ENCODE measurements at regions not wholly inside any gene's neighbourhood (a gene's known extent, or its start where the extent isn't known, plus 50 kb on each side); places are given as distances from the start of the nearest gene placed in this dataset.

GRCh38 chr13:87777387-87777786, 106.2 kb downstream of the SLITRK5 start:
- no peak for TF ChIP-seq EZH2phosphoT487 (conservative IDR thresholded peaks at IDR 0.05; ENCODE audit: low read length)
- TF ChIP-seq, protein P1, sequence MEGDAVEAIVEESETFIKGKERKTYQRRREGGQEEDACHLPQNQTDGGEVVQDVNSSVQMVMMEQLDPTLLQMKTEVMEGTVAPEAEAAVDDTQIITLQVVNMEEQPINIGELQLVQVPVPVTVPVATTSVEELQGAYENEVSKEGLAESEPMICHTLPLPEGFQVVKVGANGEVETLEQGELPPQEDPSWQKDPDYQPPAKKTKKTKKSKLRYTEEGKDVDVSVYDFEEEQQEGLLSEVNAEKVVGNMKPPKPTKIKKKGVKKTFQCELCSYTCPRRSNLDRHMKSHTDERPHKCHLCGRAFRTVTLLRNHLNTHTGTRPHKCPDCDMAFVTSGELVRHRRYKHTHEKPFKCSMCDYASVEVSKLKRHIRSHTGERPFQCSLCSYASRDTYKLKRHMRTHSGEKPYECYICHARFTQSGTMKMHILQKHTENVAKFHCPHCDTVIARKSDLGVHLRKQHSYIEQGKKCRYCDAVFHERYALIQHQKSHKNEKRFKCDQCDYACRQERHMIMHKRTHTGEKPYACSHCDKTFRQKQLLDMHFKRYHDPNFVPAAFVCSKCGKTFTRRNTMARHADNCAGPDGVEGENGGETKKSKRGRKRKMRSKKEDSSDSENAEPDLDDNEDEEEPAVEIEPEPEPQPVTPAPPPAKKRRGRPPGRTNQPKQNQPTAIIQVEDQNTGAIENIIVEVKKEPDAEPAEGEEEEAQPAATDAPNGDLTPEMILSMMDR (IDR thresholded peaks at IDR 0.05; ENCODE audit: insufficient read depth, low read length, poor library complexity, severe bottlenecking), result no peak
- no peaks in the 10 kb centered on the region for H3K9me3 ChIP-seq (ENCODE audit: insufficient read depth, low read length)
- H3K4me3 ChIP-seq (ENCODE audit: insufficient read depth, low read length, poor library complexity, severe bottlenecking), result no peak overlapping the region
- H3F3A ChIP-seq (ENCODE audit: insufficient read depth), result no peaks in the 10 kb centered on the region
- H3K27me3 ChIP-seq (ENCODE audit: low read length), result no peaks in the 10 kb centered on the region
- H3K36me3 ChIP-seq (ENCODE audit: low read length), result no peaks in the 10 kb centered on the region
- no peak overlapping the region for H2AFZ ChIP-seq (ENCODE audit: low read depth, low read length, severe bottlenecking)
- H3K9ac ChIP-seq (ENCODE audit: low read length), result no peak overlapping the region
- H4K20me1 ChIP-seq (ENCODE audit: low read depth, low read length), result no peaks in the 10 kb centered on the region
- H3K4me2 ChIP-seq (ENCODE audit: low read depth, low read length, poor library complexity, severe bottlenecking), result no peak overlapping the region
- no peak overlapping the region for H3K27ac ChIP-seq (ENCODE audit: low read depth, low read length)
- H3K79me2 ChIP-seq (ENCODE audit: insufficient read depth, low read length), result no peaks in the 10 kb centered on the region
- H3K9me2 ChIP-seq (replicated peaks; ENCODE audit: insufficient read depth, low read length), result no peaks in the 10 kb centered on the region

DNA sequence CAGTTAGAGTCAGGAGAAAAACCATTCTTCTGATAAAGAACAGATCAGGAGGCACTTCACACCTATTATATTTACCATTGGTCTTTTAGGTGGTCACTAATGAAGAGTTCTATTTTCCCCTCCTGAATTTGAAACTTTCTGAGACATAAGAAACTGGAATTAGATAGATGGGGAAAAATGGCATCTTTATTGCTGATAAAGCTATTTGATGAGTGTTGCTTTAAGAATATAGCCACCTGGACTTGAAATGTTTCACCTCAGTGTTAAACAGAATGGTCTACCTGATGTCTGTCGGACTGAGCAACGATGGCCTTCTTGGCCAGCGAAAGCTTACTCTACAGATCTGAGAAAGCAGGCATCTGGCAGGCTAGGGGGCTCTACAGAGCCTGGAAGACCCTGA, 107.0 kb downstream of the SLITRK5 start:
- Histone ChIP-seq H3K27ac (ENCODE audit: low read depth, low read length) (no peak overlapping the region), H3K27me3 (ENCODE audit: low read length) (no peaks in the 10 kb centered on the region), H3K4me2 (ENCODE audit: low read depth, low read length, poor library complexity, severe bottlenecking) (no peak overlapping the region), H3K9me3 (ENCODE audit: insufficient read depth, low read length) (no peaks in the 10 kb centered on the region), H3F3A (ENCODE audit: insufficient read depth) (no peaks in the 10 kb centered on the region), H3K4me3 (ENCODE audit: insufficient read depth, low read length, poor library complexity, severe bottlenecking) (no peak overlapping the region), H3K36me3 (ENCODE audit: low read length) (no peaks in the 10 kb centered on the region), H3K9me2 (replicated peaks; ENCODE audit: insufficient read depth, low read length) (no peaks in the 10 kb centered on the region), H4K20me1 (ENCODE audit: low read depth, low read length) (no peaks in the 10 kb centered on the region), H3K79me2 (ENCODE audit: insufficient read depth, low read length) (no peaks in the 10 kb centered on the region), H3K9ac (ENCODE audit: low read length) (no peak overlapping the region), H2AFZ (ENCODE audit: low read depth, low read length, severe bottlenecking) (no peak overlapping the region)
- TF ChIP-seq, protein P1 (IDR thresholded peaks at IDR 0.05; ENCODE audit: insufficient read depth, low read length, poor library complexity, severe bottlenecking), result no peak
- TF ChIP-seq EZH2phosphoT487 (conservative IDR thresholded peaks at IDR 0.05; ENCODE audit: low read length), result no peak

- no peak overlapping the region for H3K4me3 ChIP-seq (ENCODE audit: insufficient read depth, low read length, poor library complexity, severe bottlenecking)
- no peak overlapping the region for H2AFZ ChIP-seq (ENCODE audit: low read depth, low read length, severe bottlenecking)
- no peaks in the 10 kb centered on the region for H3K9me2 ChIP-seq (replicated peaks; ENCODE audit: insufficient read depth, low read length)
- no peak overlapping the region for H3K27ac ChIP-seq (ENCODE audit: low read depth, low read length)
- H3K79me2 ChIP-seq (ENCODE audit: insufficient read depth, low read length), result no peaks in the 10 kb centered on the region
- no peaks in the 10 kb centered on the region for H3K9me3 ChIP-seq (ENCODE audit: insufficient read depth, low read length)
- TF ChIP-seq EZH2phosphoT487 (conservative IDR thresholded peaks at IDR 0.05; ENCODE audit: low read length), result no peak
- TF ChIP-seq, protein P1 (IDR thresholded peaks at IDR 0.05; ENCODE audit: insufficient read depth, low read length, poor library complexity, severe bottlenecking), result no peak
- H3K4me2 ChIP-seq (ENCODE audit: low read depth, low read length, poor library complexity, severe bottlenecking), result no peak overlapping the region
- H4K20me1 ChIP-seq (ENCODE audit: low read depth, low read length), result no peaks in the 10 kb centered on the region
- H3K9ac ChIP-seq (ENCODE audit: low read length), result no peak overlapping the region
- no peaks in the 10 kb centered on the region for H3K27me3 ChIP-seq (ENCODE audit: low read length)
- H3K36me3 ChIP-seq (ENCODE audit: low read length), result no peaks in the 10 kb centered on the region
- no peaks in the 10 kb centered on the region for H3F3A ChIP-seq (ENCODE audit: insufficient read depth)
These were observed 108.3 kb downstream of the SLITRK5 start for GRCh38 chr13:87779426-87779825.
